Endothelial cell of umbilical vein (primary cell): ENCODE measurements at regions not wholly inside any gene's neighbourhood (a gene's known extent, or its start where the extent isn't known, plus 50 kb on each side); places are given as distances from the start of the nearest gene placed in this dataset.

Source experiments
- BruUV-seq: library from RNA; stranded (reverse); fragments of 400-500 nt; replicated peaks from 2 replicates; lab custom pipeline; 2021; lab: Mats Ljungman, UMichigan
- CTCF ChIA-PET: fragments of 300-600, 350-600 bp; sonication (Branson Sonifier 250); formaldehyde crosslinking; loops from one replicate; lab custom pipeline; 2021; ENCODE audit warnings: antibody characterized with exemption, inconsistent platforms; lab: Charles Lee
- POLR2A ChIA-PET: fragments of 300-600, 350-600 bp; sonication (Branson Sonifier 250); formaldehyde crosslinking; loops from one replicate; lab custom pipeline; 2021; ENCODE audit warnings: antibody characterized with exemption, inconsistent platforms; lab: Charles Lee
- DNase-seq: peaks from one replicate; pipeline ENCODE4 v3.0.0-alpha.2; 2011; ENCODE audit warnings: low read depth, low spot score
- FAIRE-seq: peaks from 2 replicates; lab custom pipeline; 2011; peaks lifted over from hg19 to GRCh38; lab: Jason Lieb, UNC
- H2AFZ ChIP-seq: 2 replicates; pipeline ENCODE4 v1.6.0; 2012; ENCODE audit warnings: low read depth, low read length, control low read depth, inconsistent platforms
- H3K27ac ChIP-seq: 2 replicates; pipeline ENCODE4 v1.5.1; 2011; ENCODE audit warnings: low read depth, mild to moderate bottlenecking, control low read depth, low read length, moderate library complexity; ENCODE audit not compliant: insufficient read depth
- H3K27me3 ChIP-seq, 2 experiments: 2 replicates each; pipeline versions ENCODE4 v1.6.0 to v1.6.1; 2011; ENCODE audit warnings: low read length in 2 of 2, mixed read lengths in 1 of 2; ENCODE audit not compliant: control insufficient read depth in 2 of 2, insufficient read depth in 2 of 2
- H3K36me3 ChIP-seq, 2 experiments: 2 replicates in 1 of 2; 3 replicates in 1 of 2; pipeline ENCODE4 v1.5.1; 2011; ENCODE audit warnings: low read length in 2 of 2, mild to moderate bottlenecking in 1 of 2, moderate library complexity in 1 of 2; ENCODE audit not compliant: control insufficient read depth in 2 of 2, insufficient read depth in 2 of 2; ENCODE audit errors: extremely low read depth in 1 of 2
- H3K4me1 ChIP-seq: 3 replicates; pipeline ENCODE4 v1.5.1; 2011; ENCODE audit warnings: mild to moderate bottlenecking, low read length; ENCODE audit not compliant: control insufficient read depth, insufficient read depth; ENCODE audit errors: extremely low read depth
- H3K4me2 ChIP-seq: 2 replicates; pipeline ENCODE4 v1.6.1; 2011; ENCODE audit warnings: low read length, control low read depth, mixed read lengths; ENCODE audit not compliant: insufficient read depth
- H3K4me3 ChIP-seq, 3 experiments: fragments of 200-600 bp in 1 of 3; sonication (generic), shearing (Covaris generic) in 1 of 3; replicated peaks in 1 of 3; 2 replicates each; pipeline ENCODE4 v1.5.1; 2011 to 2016; ENCODE audit warnings: control low read depth in 3 of 3, low read length in 3 of 3, mild to moderate bottlenecking in 2 of 3, inconsistent platforms in 1 of 3, low read depth in 1 of 3, moderate library complexity in 1 of 3; ENCODE audit not compliant: insufficient read depth in 1 of 3
- H3K79me2 ChIP-seq: 2 replicates; pipeline ENCODE4 v1.6.0; 2012; ENCODE audit warnings: low read length, inconsistent platforms; ENCODE audit not compliant: control insufficient read depth, insufficient read depth
- H3K9ac ChIP-seq: replicated peaks from 2 replicates; pipeline ENCODE3; 2011; ENCODE audit warnings: low read length, control low read depth; ENCODE audit not compliant: insufficient read depth; ENCODE audit errors: extremely low read depth
- H3K9me1 ChIP-seq: replicated peaks from 3 replicates; pipeline ENCODE4 v1.6.0; 2011; ENCODE audit warnings: mild to moderate bottlenecking, low read length; ENCODE audit not compliant: control insufficient read depth, insufficient read depth; ENCODE audit errors: extremely low read depth
- H3K9me3 ChIP-seq: replicated peaks from 2 replicates; pipeline ENCODE4 v1.5.1; 2012; ENCODE audit warnings: low read length, inconsistent platforms; ENCODE audit not compliant: control insufficient read depth, insufficient read depth
- H4K20me1 ChIP-seq: replicated peaks from 2 replicates; pipeline ENCODE3; 2011; ENCODE audit warnings: mild to moderate bottlenecking, low read length; ENCODE audit not compliant: control insufficient read depth, insufficient read depth; ENCODE audit errors: extremely low read depth
- EZH2 ChIP-seq: IDR thresholded peaks from 2 replicates; pipeline ENCODE4 v1.6.1; 2012; ENCODE audit warnings: borderline replicate concordance, low read depth, mild to moderate bottlenecking, moderate library complexity, low read length, inconsistent platforms; ENCODE audit not compliant: severe bottlenecking
- FOS ChIP-seq: IDR thresholded peaks from 2 replicates; pipeline ENCODE4 v1.6.1; 2011; ENCODE audit warnings: mild to moderate bottlenecking, low read length, moderate library complexity, borderline replicate concordance; ENCODE audit not compliant: insufficient read depth
- GATA2 ChIP-seq: IDR thresholded peaks from 2 replicates; pipeline ENCODE4 v1.7.0; 2011; ENCODE audit warnings: low read depth, mild to moderate bottlenecking, moderate library complexity, mixed read lengths, low read length; ENCODE audit not compliant: insufficient read length, insufficient read depth
- JUN ChIP-seq: IDR thresholded peaks from 2 replicates; pipeline ENCODE4 v1.6.1; 2011; ENCODE audit warnings: borderline replicate concordance, low read depth; ENCODE audit not compliant: insufficient read length, insufficient read depth
- MAX ChIP-seq: IDR thresholded peaks from 2 replicates; pipeline ENCODE4 v1.6.1; 2011; ENCODE audit not compliant: insufficient read depth, insufficient read length
- MYC ChIP-seq: IDR thresholded peaks from one replicate; pipeline ENCODE4 v1.6.1; 2011; ENCODE audit warnings: mild to moderate bottlenecking, low read depth, low read length
- POLR2A ChIP-seq: IDR thresholded peaks from 2 replicates; pipeline ENCODE4 v1.6.1; 2012; ENCODE audit warnings: low read depth, mild to moderate bottlenecking, control low read depth, low read length
- POLR2AphosphoS5 ChIP-seq: IDR thresholded peaks from 2 replicates; pipeline ENCODE4 v1.6.1; 2012; ENCODE audit warnings: low read depth, mild to moderate bottlenecking, control low read depth, low read length, moderate library complexity; ENCODE audit not compliant: insufficient read depth
- dilution Hi-C: fragments of 300-500 bp; cut with MboI; formaldehyde crosslinking; loops from one replicate; pipeline ENCODE4 v1.15.0; 2019; ENCODE audit warnings: low sequenced_read_pairs; ENCODE audit not compliant: extremely low pct_ligation_motif_present
- intact Hi-C: fragments of 100-400 bp; cut with micrococcal nuclease; formaldehyde crosslinking; loops from one replicate; pipeline ENCODE4 v1.10.0; 2022
- TF ChIP-seq, protein P1 (sequence below), 2 donors: IDR thresholded peaks; 1 replicate in 1 of 2; 2 replicates in 1 of 2; pipeline ENCODE4 v1.5.1; 2011; ENCODE audit warnings: low read length in 2 of 2, mild to moderate bottlenecking in 2 of 2, moderate library complexity in 2 of 2, control low read depth in 1 of 2, inconsistent platforms in 1 of 2, low read depth in 1 of 2; ENCODE audit not compliant: insufficient read depth in 1 of 2; ENCODE audit errors: extremely low read depth in 1 of 2

- intact Hi-C loops (no loop called here), dilution Hi-C loops (no loop called here)
- H3K27me3 ChIP-seq: no peaks in the 10 kb centered on the region
- H3K4me2 ChIP-seq: no peak overlapping the region
- DNase-seq: no peak
- no peaks in the 10 kb centered on the region for H4K20me1 ChIP-seq
- no peaks in the 10 kb centered on the region for H3K4me1 ChIP-seq
- H2AFZ ChIP-seq: no peak overlapping the region
- H3K9me3 ChIP-seq: no peaks in the 10 kb centered on the region
- H3K4me3 ChIP-seq: no peak overlapping the region
- no peaks in the 10 kb centered on the region for H3K9me1 ChIP-seq
- ChIA-PET CTCF (interaction anchor here (1.1 kb wide), 1 partner anchor 18 kb away, joined by 3 read pairs; no protein-coding TSS in a partner anchor), POLR2A (no interaction called here)
- FAIRE-seq: no peak
- TF ChIP-seq POLR2A: no peak
- TF ChIP-seq MYC: no peak
- no peak for TF ChIP-seq EZH2
- TF ChIP-seq POLR2AphosphoS5: no peak
- no peak for TF ChIP-seq MAX
- TF ChIP-seq FOS: no peak
- no peak for TF ChIP-seq JUN
- TF ChIP-seq, protein P1, sequence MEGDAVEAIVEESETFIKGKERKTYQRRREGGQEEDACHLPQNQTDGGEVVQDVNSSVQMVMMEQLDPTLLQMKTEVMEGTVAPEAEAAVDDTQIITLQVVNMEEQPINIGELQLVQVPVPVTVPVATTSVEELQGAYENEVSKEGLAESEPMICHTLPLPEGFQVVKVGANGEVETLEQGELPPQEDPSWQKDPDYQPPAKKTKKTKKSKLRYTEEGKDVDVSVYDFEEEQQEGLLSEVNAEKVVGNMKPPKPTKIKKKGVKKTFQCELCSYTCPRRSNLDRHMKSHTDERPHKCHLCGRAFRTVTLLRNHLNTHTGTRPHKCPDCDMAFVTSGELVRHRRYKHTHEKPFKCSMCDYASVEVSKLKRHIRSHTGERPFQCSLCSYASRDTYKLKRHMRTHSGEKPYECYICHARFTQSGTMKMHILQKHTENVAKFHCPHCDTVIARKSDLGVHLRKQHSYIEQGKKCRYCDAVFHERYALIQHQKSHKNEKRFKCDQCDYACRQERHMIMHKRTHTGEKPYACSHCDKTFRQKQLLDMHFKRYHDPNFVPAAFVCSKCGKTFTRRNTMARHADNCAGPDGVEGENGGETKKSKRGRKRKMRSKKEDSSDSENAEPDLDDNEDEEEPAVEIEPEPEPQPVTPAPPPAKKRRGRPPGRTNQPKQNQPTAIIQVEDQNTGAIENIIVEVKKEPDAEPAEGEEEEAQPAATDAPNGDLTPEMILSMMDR (IDR thresholded peaks at IDR 0.05; ENCODE audit: extremely low read depth in 1 of 2, insufficient read depth in 1 of 2, low read depth in 1 of 2, low read length in 2 of 2): no peak
- TF ChIP-seq GATA2: no peak
- no peaks in the 10 kb centered on the region for H3K36me3 ChIP-seq
- H3K9ac ChIP-seq: no peak overlapping the region
- BruUV-seq: no TSS peak
- no peaks in the 10 kb centered on the region for H3K79me2 ChIP-seq
- no peak overlapping the region for H3K27ac ChIP-seq
Measured at GRCh38 chr3:148184798-148185197, 512.9 kb upstream of the AGTR1 start.
